Breast epithelium (tissue), 3 donors: ENCODE measurements at regions not wholly inside any gene's neighbourhood (a gene's known extent, or its start where the extent isn't known, plus 50 kb on each side); places are given as distances from the start of the nearest gene placed in this dataset.

ENCODE experiments used
- POLR2AphosphoS5 ChIP-seq, 3 donors: sonication (generic); formaldehyde crosslinking; IDR thresholded peaks; one replicate each; pipeline ENCODE4 v1.6.1; 2017; ENCODE audit warnings: antibody characterized with exemption in 3 of 3
- TF ChIP-seq, protein P1 (sequence below), 3 donors: fragments of 450-650 bp; IDR thresholded peaks; one replicate each; pipeline ENCODE4 v1.5.1; 2016 to 2017; ENCODE audit warnings: antibody characterized with exemption in 3 of 3, mild to moderate bottlenecking in 3 of 3, moderate library complexity in 3 of 3

- TF ChIP-seq, protein P1, sequence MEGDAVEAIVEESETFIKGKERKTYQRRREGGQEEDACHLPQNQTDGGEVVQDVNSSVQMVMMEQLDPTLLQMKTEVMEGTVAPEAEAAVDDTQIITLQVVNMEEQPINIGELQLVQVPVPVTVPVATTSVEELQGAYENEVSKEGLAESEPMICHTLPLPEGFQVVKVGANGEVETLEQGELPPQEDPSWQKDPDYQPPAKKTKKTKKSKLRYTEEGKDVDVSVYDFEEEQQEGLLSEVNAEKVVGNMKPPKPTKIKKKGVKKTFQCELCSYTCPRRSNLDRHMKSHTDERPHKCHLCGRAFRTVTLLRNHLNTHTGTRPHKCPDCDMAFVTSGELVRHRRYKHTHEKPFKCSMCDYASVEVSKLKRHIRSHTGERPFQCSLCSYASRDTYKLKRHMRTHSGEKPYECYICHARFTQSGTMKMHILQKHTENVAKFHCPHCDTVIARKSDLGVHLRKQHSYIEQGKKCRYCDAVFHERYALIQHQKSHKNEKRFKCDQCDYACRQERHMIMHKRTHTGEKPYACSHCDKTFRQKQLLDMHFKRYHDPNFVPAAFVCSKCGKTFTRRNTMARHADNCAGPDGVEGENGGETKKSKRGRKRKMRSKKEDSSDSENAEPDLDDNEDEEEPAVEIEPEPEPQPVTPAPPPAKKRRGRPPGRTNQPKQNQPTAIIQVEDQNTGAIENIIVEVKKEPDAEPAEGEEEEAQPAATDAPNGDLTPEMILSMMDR (IDR thresholded peaks at IDR 0.05) = no peak
- no peak for TF ChIP-seq POLR2AphosphoS5 (IDR thresholded peaks at IDR 0.05)
Observed at GRCh38 chr6:134400941-134401340, 83.0 kb upstream of the SGK1 start.
